Ovary (tissue), 7 donors: ENCODE measurements at regions not wholly inside any gene's neighbourhood (a gene's known extent, or its start where the extent isn't known, plus 50 kb on each side); places are given as distances from the start of the nearest gene placed in this dataset.

Source experiments
- DNase-seq, 5 donors: peaks; one replicate each; pipeline ENCODE4 v3.0.0-alpha.2; 2019 to 2020
- H3K27ac ChIP-seq, 2 donors: fragments of 200-600 bp; one replicate each; pipeline versions ENCODE4 v1.5.1 to v1.8.0; 2019 to 2022
- H3K27me3 ChIP-seq: fragments of 200-600 bp; one replicate; pipeline ENCODE4 v1.8.0; 2022
- H3K36me3 ChIP-seq: fragments of 200-600 bp; sonication (generic); one replicate; pipeline ENCODE4 v1.5.1; 2019
- H3K4me1 ChIP-seq: one replicate; pipeline ENCODE4 v1.8.1; 2013; ENCODE audit warnings: mild to moderate bottlenecking, moderate library complexity; ENCODE audit not compliant: insufficient read depth
- H3K4me3 ChIP-seq: fragments of 200-600 bp; sonication (generic); one replicate; pipeline ENCODE4 v1.5.1; 2017
- H3K9me3 ChIP-seq, 2 donors: fragments of 200-600 bp in 1 of 2; sonication (generic) in 1 of 2; one replicate each; pipeline versions ENCODE4 v1.5.1 to v1.8.1; 2013 to 2019; ENCODE audit warnings: mild to moderate bottlenecking in 1 of 2, moderate library complexity in 1 of 2
- EP300 ChIP-seq: sonication (generic); formaldehyde crosslinking; IDR thresholded peaks from one replicate; pipeline ENCODE4 v1.6.1; 2017; ENCODE audit warnings: antibody characterized with exemption
- POLR2A ChIP-seq: fragments of 450-650 bp; IDR thresholded peaks from one replicate; pipeline ENCODE4 v1.6.1; 2017; ENCODE audit warnings: antibody characterized with exemption, mild to moderate bottlenecking, moderate library complexity
- WGBS, 3 donors: extraction: QIAGEN DNeasy Blood & Tissue Kit in 1 of 3; methylation state at CpG; one replicate each; pipeline versions ENCODE4 v1.1.5 to v1.1.7; 2013 to 2017; 5-methylcytosine and 5-hydroxymethylcytosine counted together
- intact Hi-C, 4 donors: fragments of 100-400 bp; cut with DNase I; formaldehyde crosslinking; loops; one replicate each; pipeline versions ENCODE4 v1.11.0 to v1.15.1; 2022 to 2023
- TF ChIP-seq, protein P1 (sequence below), 3 donors: fragments of 450-650 bp in 2 of 3; fragments of 200-600 bp in 1 of 3; IDR thresholded peaks; one replicate each; pipeline versions ENCODE4 v1.5.1 to v1.8.0; 2016 to 2022; ENCODE audit warnings: antibody characterized with exemption in 3 of 3, mild to moderate bottlenecking in 1 of 3
- donor health status: DM: no; HTN: no; CAD: no; lungs with moderate emphysema.
- donor health status: DM: no; HTN: no; CAD: no.
- donor health status: Bipolar disorder and iron deficiency.
- donor health status: DM: no; HTN: no; CAD: no.
- donor health status: DM: yes; HTN: yes; CAD: no.

DNA sequence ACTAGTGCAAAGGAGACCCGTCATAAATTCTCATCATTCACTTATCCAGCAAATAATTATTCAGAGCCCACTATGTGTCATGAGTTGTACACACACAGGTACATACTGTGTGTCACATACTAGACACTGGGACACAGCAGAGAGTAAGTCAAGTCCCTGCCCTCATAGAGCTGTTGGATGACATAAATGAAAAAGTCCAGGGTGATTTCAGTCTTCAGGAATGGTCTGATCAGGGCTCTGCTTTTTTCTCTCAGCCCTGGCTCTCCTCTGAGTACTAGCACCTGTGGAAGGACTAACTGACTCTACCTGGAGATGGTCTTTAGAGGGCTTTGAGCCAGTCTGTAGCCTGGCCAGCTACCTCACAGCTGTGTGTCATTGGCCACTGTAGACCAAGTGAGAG is 198.0 kb upstream of the LEF1 start:
- Histone ChIP-seq H3K27ac (no peak overlapping the region), H3K36me3 (no peaks in the 10 kb centered on the region), H3K9me3 (no peaks in the 10 kb centered on the region), H3K4me3 (no peak overlapping the region), H3K27me3 (no peaks in the 10 kb centered on the region), H3K4me1 (no peaks in the 10 kb centered on the region)
- intact Hi-C loops, result no loop called here
- no peak for TF ChIP-seq POLR2A
- TF ChIP-seq, protein P1, sequence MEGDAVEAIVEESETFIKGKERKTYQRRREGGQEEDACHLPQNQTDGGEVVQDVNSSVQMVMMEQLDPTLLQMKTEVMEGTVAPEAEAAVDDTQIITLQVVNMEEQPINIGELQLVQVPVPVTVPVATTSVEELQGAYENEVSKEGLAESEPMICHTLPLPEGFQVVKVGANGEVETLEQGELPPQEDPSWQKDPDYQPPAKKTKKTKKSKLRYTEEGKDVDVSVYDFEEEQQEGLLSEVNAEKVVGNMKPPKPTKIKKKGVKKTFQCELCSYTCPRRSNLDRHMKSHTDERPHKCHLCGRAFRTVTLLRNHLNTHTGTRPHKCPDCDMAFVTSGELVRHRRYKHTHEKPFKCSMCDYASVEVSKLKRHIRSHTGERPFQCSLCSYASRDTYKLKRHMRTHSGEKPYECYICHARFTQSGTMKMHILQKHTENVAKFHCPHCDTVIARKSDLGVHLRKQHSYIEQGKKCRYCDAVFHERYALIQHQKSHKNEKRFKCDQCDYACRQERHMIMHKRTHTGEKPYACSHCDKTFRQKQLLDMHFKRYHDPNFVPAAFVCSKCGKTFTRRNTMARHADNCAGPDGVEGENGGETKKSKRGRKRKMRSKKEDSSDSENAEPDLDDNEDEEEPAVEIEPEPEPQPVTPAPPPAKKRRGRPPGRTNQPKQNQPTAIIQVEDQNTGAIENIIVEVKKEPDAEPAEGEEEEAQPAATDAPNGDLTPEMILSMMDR (IDR thresholded peaks at IDR 0.05), result no peak
- no peak for TF ChIP-seq EP300
- 83 to 86% (median 84%) methylated on average over 1 of the region's 1 CpG for WGBS, 3 donors
- DNase-seq, result no peak

DNA sequence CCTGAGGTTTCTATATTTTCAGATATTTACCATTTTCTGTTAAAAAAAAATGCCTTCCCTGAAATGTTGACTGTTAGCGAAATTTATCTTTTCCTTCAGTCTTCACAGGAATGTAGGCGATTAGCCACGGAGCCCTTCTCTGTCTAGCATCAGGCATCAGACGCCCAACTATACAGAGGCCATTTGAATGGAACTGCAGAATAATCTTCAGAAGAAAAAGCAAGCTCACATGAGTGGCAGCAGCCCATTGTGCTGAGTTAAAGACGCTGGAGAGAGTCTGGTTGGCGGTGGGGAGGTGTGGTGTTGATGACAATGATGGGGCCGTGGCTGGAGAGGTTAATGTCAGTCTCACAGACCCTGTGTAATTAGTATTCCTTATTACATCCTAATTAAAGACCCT is 196.8 kb upstream of the LEF1 start:
- no peak for DNase-seq

DNA sequence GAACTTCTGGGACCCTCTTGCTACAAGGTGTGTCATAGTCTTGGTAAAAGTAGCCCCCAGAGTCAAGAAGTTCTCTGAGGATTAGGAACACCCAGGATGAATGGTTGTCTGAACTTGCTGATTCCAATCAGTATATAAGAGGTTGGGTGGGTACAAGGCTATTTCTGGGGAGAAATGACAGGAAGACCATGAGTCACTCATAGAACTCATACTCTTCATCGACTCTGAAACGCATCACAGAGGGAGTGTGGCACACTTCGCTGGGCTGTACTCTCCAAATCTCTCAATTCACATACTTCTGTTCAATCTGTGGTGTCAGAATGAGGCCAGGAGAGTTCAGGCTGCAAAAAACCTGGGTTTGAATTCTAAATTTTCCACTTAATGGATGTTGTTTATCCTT is 193.2 kb upstream of the LEF1 start:
- Histone ChIP-seq H3K4me3 (no peak overlapping the region), H3K9me3 (no peaks in the 10 kb centered on the region), H3K36me3 (no peaks in the 10 kb centered on the region), H3K27me3 (no peaks in the 10 kb centered on the region), H3K27ac (no peak overlapping the region), H3K4me1 (peaks cover 1% of the 10 kb centered on the region)
- DNase-seq, result no peak
- WGBS, 3 donors, result 93 to 99% (median 97%) methylated on average over 3 of the region's 3 CpGs
- TF ChIP-seq, protein P1 (IDR thresholded peaks at IDR 0.05), result no peak
- TF ChIP-seq POLR2A, result no peak
- no peak for TF ChIP-seq EP300
- intact Hi-C loops, result no loop called here

More for the DNA sequence above, 196.8 kb upstream of the LEF1 start:
- Histone ChIP-seq H3K4me1 (peaks cover 1% of the 10 kb centered on the region), H3K9me3 (no peaks in the 10 kb centered on the region), H3K4me3 (no peak overlapping the region), H3K27me3 (no peaks in the 10 kb centered on the region), H3K36me3 (no peaks in the 10 kb centered on the region), H3K27ac (no peak overlapping the region)
- TF ChIP-seq EP300 (no peak), POLR2A (no peak)
- TF ChIP-seq, protein P1 (IDR thresholded peaks at IDR 0.05), result no peak
- intact Hi-C loops, result no loop called here
- 58 to 73% (median 58%) methylated on average over 7 of the region's 7 CpGs for WGBS, 3 donors

DNA sequence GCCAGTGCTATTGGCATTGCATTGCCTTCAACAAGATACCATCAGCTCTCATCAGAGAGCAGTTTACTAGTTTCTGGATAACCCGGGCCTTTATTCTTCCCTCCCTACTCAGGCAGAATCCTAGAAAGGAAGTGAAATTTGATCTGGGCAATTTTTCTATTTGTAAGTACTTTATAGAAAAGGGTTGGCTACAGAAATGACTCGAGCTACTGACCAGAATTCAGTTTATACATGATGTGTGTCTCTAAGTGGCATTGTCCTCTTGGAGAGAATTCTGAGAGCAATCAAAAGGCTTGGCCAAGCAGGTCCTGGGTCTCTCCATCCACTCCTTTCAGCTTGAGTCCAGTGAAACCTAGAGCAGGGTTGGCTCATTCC is 192.7 kb upstream of the LEF1 start:
- no peak for TF ChIP-seq EP300
- no peak for TF ChIP-seq POLR2A
- TF ChIP-seq, protein P1 (IDR thresholded peaks at IDR 0.05), result no peak
- no peaks in the 10 kb centered on the region for H3K36me3 ChIP-seq
- no peak for DNase-seq
- no peak overlapping the region for H3K4me3 ChIP-seq
- no peaks in the 10 kb centered on the region for H3K27me3 ChIP-seq
- intact Hi-C loops, result no loop called here
- no peaks in the 10 kb centered on the region for H3K9me3 ChIP-seq
- WGBS, 3 donors, result 5 to 20% (median 15%) methylated on average over 2 of the region's 2 CpGs
- H3K27ac ChIP-seq, result no peak overlapping the region
- peaks cover 1% of the 10 kb centered on the region for H3K4me1 ChIP-seq
